Gastrocnemius medialis (tissue), 4 donors: ENCODE measurements at regions not wholly inside any gene's neighbourhood (a gene's known extent, or its start where the extent isn't known, plus 50 kb on each side); places are given as distances from the start of the nearest gene placed in this dataset.

ENCODE experiments used
- ATAC-seq, 2 donors: fragments of 150-250 bp; one replicate each; pipeline ENCODE4 v1.9.1; 2016
- DNase-seq, 2 donors: peaks; one replicate each; pipeline ENCODE4 v3.0.0-alpha.2; 2019
- H3K27ac ChIP-seq, 4 donors: fragments of 200-600 bp; sonication (generic); 1 replicate in 1 of 4; 2 replicates in 3 of 4; pipeline ENCODE4 v1.5.1; 2016 to 2018; ENCODE audit warnings: mild to moderate bottlenecking in 2 of 4, moderate library complexity in 1 of 4
- H3K27me3 ChIP-seq, 3 donors: fragments of 200-600 bp; sonication (generic) in 2 of 3; 1 replicate in 1 of 3; 2 replicates in 2 of 3; pipeline versions ENCODE4 v1.5.1 to v1.6.0; 2016 to 2019; ENCODE audit warnings: mild to moderate bottlenecking in 1 of 3, moderate library complexity in 1 of 3
- H3K36me3 ChIP-seq, 2 donors: fragments of 200-600 bp; sonication (generic) in 1 of 2; one replicate each; pipeline ENCODE4 v1.5.1; 2017 to 2018
- H3K4me1 ChIP-seq, 2 donors: fragments of 200-600 bp; sonication (generic) in 1 of 2; one replicate each; pipeline ENCODE4 v1.5.1; 2016 to 2017; ENCODE audit warnings: mild to moderate bottlenecking in 2 of 2
- H3K4me3 ChIP-seq, 4 donors: fragments of 200-600 bp; sonication (generic) in 3 of 4; 1 replicate in 1 of 4; 2 replicates in 3 of 4; pipeline ENCODE4 v1.5.1; 2016 to 2019; ENCODE audit warnings: mild to moderate bottlenecking in 2 of 4
- H3K9me3 ChIP-seq, 3 donors: fragments of 200-600 bp; sonication (generic) in 2 of 3; 1 replicate in 1 of 3; 2 replicates in 2 of 3; pipeline ENCODE4 v1.5.1; 2016 to 2019
- POLR2A ChIP-seq, 2 donors: fragments of 450-650 bp; IDR thresholded peaks; one replicate each; pipeline ENCODE4 v1.6.1; 2017; ENCODE audit warnings: antibody characterized with exemption in 2 of 2, mild to moderate bottlenecking in 2 of 2, moderate library complexity in 2 of 2
- in situ Hi-C, 4 donors: fragments of 200-750 bp; cut with MboI; loops; one replicate each; pipeline versions ENCODE4 v1.15.0 to v1.8.0; 2017; ENCODE audit warnings: low sequenced_read_pairs in 4 of 4
- intact Hi-C: fragments of 100-400 bp; cut with DNase I; formaldehyde crosslinking; loops from one replicate; pipeline ENCODE4 v1.15.1; 2023; ENCODE audit warnings: low total_unique reads
- TF ChIP-seq, protein P1 (sequence below), 5 experiments: fragments of 450-650 bp in 3 of 5; fragments of 200-600 bp in 2 of 5; sonication (generic) in 2 of 5; IDR thresholded peaks in 4 of 5; conservative IDR thresholded peaks in 1 of 5; 1 replicate in 4 of 5; 2 replicates in 1 of 5; pipeline ENCODE4 v1.5.1; 2016 to 2019; ENCODE audit warnings: antibody characterized with exemption in 5 of 5, mild to moderate bottlenecking in 3 of 5, moderate library complexity in 3 of 5

DNA sequence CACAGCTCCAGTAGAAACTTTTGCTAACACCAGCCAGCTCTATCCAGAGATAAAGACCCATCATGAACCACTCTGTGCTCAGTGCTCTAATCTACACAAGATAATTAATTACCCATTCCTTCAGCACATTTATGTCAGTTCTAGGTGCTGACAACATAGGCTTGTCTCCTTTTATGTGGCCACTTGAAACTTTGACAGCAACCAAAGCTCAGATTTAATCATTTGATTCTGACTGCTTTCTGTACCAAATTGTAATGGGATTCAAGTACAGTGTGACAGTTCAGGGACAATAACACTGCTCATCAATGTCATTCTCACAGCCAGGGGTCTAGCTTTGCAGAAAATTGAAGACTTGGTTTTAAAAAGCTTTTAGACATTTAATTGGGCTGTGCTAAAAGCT, 266.6 kb downstream of the KCTD12 start:
- in situ Hi-C loops (no loop called here), intact Hi-C loops (no loop called here)
- DNase-seq (no peak), ATAC-seq (no peak)
- Histone ChIP-seq H3K9me3 (no peaks in the 10 kb centered on the region), H3K36me3 (no peaks in the 10 kb centered on the region), H3K4me3 (no peak overlapping the region), H3K27me3 (no peaks in the 10 kb centered on the region), H3K4me1 (peaks cover 0 to 9% of the 10 kb centered on the region in 2 donors), H3K27ac (no peak overlapping the region)
- TF ChIP-seq, protein P1, sequence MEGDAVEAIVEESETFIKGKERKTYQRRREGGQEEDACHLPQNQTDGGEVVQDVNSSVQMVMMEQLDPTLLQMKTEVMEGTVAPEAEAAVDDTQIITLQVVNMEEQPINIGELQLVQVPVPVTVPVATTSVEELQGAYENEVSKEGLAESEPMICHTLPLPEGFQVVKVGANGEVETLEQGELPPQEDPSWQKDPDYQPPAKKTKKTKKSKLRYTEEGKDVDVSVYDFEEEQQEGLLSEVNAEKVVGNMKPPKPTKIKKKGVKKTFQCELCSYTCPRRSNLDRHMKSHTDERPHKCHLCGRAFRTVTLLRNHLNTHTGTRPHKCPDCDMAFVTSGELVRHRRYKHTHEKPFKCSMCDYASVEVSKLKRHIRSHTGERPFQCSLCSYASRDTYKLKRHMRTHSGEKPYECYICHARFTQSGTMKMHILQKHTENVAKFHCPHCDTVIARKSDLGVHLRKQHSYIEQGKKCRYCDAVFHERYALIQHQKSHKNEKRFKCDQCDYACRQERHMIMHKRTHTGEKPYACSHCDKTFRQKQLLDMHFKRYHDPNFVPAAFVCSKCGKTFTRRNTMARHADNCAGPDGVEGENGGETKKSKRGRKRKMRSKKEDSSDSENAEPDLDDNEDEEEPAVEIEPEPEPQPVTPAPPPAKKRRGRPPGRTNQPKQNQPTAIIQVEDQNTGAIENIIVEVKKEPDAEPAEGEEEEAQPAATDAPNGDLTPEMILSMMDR (IDR thresholded peaks at IDR 0.05 in 4 of 5, conservative IDR thresholded peaks at IDR 0.05 in 1 of 5) = no peak
- no peak for TF ChIP-seq POLR2A (IDR thresholded peaks at IDR 0.05)

DNA sequence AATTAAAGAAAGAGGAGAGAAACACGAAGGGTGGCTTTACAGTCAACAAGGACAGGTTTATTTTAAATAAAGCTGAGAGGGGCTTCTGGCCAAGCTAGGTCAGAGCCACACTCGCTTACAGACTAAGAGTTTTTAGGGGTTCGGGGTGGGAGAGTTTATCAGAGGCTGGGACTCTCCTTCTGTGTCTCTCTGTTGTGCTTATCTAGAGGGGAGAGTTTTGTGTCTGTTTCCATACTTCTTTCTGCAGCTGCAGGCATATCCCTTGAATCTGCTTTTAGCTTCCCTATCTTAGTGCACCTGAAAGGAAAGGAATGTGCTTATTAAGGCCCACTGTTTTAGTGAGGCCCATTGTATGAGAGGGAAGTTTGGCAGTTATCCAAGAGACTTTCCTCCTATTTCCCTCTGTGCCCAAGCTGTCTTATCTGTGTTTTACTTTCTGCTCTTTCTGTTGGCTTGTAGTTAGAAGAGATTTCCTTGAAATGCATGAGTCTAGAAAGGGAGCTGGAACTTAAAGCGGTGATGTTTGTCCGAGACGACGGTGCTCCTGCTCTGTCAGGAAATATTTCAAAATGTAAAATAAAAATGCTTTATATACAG, 275.3 kb downstream of the KCTD12 start:
- Histone ChIP-seq H3K4me1 (peaks cover 0 to 3% of the 10 kb centered on the region in 2 donors), H3K27ac (no peak overlapping the region), H3K36me3 (no peaks in the 10 kb centered on the region), H3K27me3 (no peaks in the 10 kb centered on the region), H3K4me3 (no peak overlapping the region), H3K9me3 (no peaks in the 10 kb centered on the region)
- intact Hi-C loops (no loop called here), in situ Hi-C loops (no loop called here)
- ATAC-seq (no peak), DNase-seq (no peak)
- TF ChIP-seq POLR2A (IDR thresholded peaks at IDR 0.05) = no peak
- TF ChIP-seq, protein P1 (IDR thresholded peaks at IDR 0.05 in 4 of 5, conservative IDR thresholded peaks at IDR 0.05 in 1 of 5) = no peak

DNA sequence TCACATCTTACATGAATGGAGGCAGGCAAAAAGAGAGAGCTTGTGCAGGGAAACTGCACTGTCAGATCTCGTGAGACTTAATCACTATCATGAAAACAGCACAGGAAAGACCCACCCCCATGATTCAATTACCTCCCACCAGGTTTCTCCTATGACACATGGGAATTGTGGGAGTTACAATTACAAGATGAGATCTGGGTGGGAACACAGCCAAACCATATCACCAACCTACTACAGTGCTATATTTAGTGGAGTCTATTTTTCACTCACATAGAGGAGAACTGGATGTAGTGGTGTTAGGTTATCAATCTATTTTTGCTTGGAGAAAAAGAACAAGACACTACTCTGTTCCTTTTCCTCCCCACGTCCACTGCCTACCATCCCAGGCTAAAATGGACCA, 276.6 kb downstream of the KCTD12 start:
- H3K27ac ChIP-seq = no peak overlapping the region
- intact Hi-C loops (no loop called here), in situ Hi-C loops (no loop called here)
- H3K4me1 ChIP-seq = peaks cover 0 to 3% of the 10 kb centered on the region in 2 donors
- DNase-seq (no peak), ATAC-seq (no peak)
- TF ChIP-seq, protein P1 (IDR thresholded peaks at IDR 0.05 in 4 of 5, conservative IDR thresholded peaks at IDR 0.05 in 1 of 5) = no peak
- no peak for TF ChIP-seq POLR2A (IDR thresholded peaks at IDR 0.05)
- H3K27me3 ChIP-seq = no peaks in the 10 kb centered on the region
- no peaks in the 10 kb centered on the region for H3K36me3 ChIP-seq
- no peaks in the 10 kb centered on the region for H3K9me3 ChIP-seq
- no peak overlapping the region for H3K4me3 ChIP-seq

DNA sequence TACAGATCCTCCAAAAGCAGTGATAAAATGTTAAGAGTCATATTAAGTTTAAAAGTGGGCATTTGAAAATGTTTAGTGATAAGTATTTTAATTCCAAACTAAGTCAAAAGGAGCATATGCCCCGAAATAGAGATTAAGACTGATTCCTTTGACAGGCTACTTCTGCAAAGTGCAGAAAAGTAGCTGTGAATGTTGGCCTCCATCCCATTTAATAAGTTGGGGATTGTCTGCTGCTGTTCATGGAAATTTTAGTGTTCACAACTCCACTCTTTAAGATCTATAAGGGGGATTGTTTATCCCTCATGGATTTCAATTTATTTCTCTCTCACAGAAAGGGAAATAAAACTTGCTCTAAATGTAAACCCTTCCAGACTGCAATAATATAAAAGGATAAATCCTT, 278.3 kb downstream of the KCTD12 start:
- DNase-seq (no peak), ATAC-seq (no peak)
- Histone ChIP-seq H3K4me1 (peaks cover 0 to 3% of the 10 kb centered on the region in 2 donors), H3K27ac (no peak overlapping the region), H3K4me3 (no peak overlapping the region), H3K27me3 (no peaks in the 10 kb centered on the region), H3K36me3 (no peaks in the 10 kb centered on the region), H3K9me3 (no peaks in the 10 kb centered on the region)
- intact Hi-C loops = no loop called here
- in situ Hi-C loops = no loop called here
- TF ChIP-seq POLR2A (IDR thresholded peaks at IDR 0.05) = no peak
- TF ChIP-seq, protein P1 (IDR thresholded peaks at IDR 0.05 in 4 of 5, conservative IDR thresholded peaks at IDR 0.05 in 1 of 5) = no peak

DNA sequence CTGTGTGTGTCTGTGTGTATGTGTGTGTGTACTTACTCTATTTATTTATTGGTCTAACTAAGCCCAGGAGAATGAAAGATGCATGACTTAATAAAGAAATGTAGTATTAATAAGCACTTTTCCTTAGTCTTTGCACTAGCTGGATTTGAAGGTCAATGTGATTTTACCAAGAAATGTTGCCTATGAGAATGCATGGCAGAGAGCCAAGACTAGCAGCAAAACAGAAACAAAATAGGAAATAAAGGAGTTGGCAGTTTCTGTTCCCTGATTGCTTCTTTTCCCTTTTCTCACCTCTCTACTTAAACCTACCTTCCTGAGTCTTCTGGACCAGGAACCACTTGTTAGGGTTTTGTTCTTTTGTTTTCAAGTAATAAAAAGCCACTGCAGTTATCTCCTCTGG, 286.1 kb downstream of the KCTD12 start:
- H3K4me3 ChIP-seq = no peak overlapping the region
- H3K4me1 ChIP-seq = peaks cover 0 to 3% of the 10 kb centered on the region in 2 donors
- ATAC-seq (no peak), DNase-seq (no peak)
- TF ChIP-seq POLR2A (IDR thresholded peaks at IDR 0.05) = no peak
- TF ChIP-seq, protein P1 (IDR thresholded peaks at IDR 0.05 in 4 of 5, conservative IDR thresholded peaks at IDR 0.05 in 1 of 5) = no peak
- H3K9me3 ChIP-seq = no peaks in the 10 kb centered on the region
- no peaks in the 10 kb centered on the region for H3K27me3 ChIP-seq
- in situ Hi-C loops (no loop called here), intact Hi-C loops (no loop called here)
- no peaks in the 10 kb centered on the region for H3K36me3 ChIP-seq
- no peak overlapping the region for H3K27ac ChIP-seq
